HG03039 (cell line): ENCODE measurements at regions not wholly inside any gene's neighbourhood (a gene's known extent, or its start where the extent isn't known, plus 50 kb on each side); places are given as distances from the start of the nearest gene placed in this dataset.
"Not testable (repeated sequence)": the region's sequence is repeated elsewhere in the genome, so short reads cannot be mapped to it uniquely, and the experiment has no call there.

Experiments
- ATAC-seq: cut with Tn5 transposase; IDR thresholded peaks from one replicate; pipeline ENCODE4 v1.9.1; 2021; ENCODE audit warnings: mild to moderate bottlenecking, moderate library complexity; ENCODE audit not compliant: unreplicated experiment

- ATAC-seq, result no peak
These were observed 233.6 kb upstream of the SEMA3E start for GRCh38 chr7:83882551-83882950.

GRCh38 chr7:83879063-83879462 is 230.1 kb upstream of the SEMA3E start:
- ATAC-seq, result no peak

- ATAC-seq, result no peak
These were observed 229.7 kb upstream of the SEMA3E start for GRCh38 chr7:83878614-83879013.

GRCh38 chr7:83876593-83876992 is 227.7 kb upstream of the SEMA3E start:
- ATAC-seq, result no peak

- ATAC-seq, result no peak
These were observed 224.5 kb upstream of the SEMA3E start for GRCh38 chr7:83873459-83873858.

- ATAC-seq, result no peak
These were observed 223.6 kb upstream of the SEMA3E start for GRCh38 chr7:83872501-83872900.

GRCh38 chr7:83870515-83870914 is 221.6 kb upstream of the SEMA3E start:
- no peak for ATAC-seq

GRCh38 chr7:83866582-83866981 is 217.6 kb upstream of the SEMA3E start:
- ATAC-seq, result no peak

- ATAC-seq, result no peak
These were observed 215.6 kb upstream of the SEMA3E start for GRCh38 chr7:83864551-83864950.

- no peak for ATAC-seq
These were observed 215.0 kb upstream of the SEMA3E start for GRCh38 chr7:83863906-83864305.

- ATAC-seq, result no peak
These were observed 212.9 kb upstream of the SEMA3E start for GRCh38 chr7:83861876-83862275.

GRCh38 chr7:83859827-83860226 is 210.9 kb upstream of the SEMA3E start:
- ATAC-seq, result no peak

- no peak for ATAC-seq
These were observed 208.8 kb upstream of the SEMA3E start for GRCh38 chr7:83857691-83858090.

GRCh38 chr7:83856094-83856493 is 207.2 kb upstream of the SEMA3E start:
- ATAC-seq, result no peak

GRCh38 chr7:83852136-83852535 is 203.2 kb upstream of the SEMA3E start:
- no peak for ATAC-seq

GRCh38 chr7:83851551-83851950 is 202.6 kb upstream of the SEMA3E start:
- ATAC-seq, result no peak

GRCh38 chr7:83850941-83851340 is 202.0 kb upstream of the SEMA3E start:
- ATAC-seq, result no peak

GRCh38 chr7:83850125-83850524 is 201.2 kb upstream of the SEMA3E start:
- ATAC-seq, result no peak

- ATAC-seq, result no peak
These were observed 200.2 kb upstream of the SEMA3E start for GRCh38 chr7:83849131-83849530.

- no peak for ATAC-seq
These were observed 194.0 kb upstream of the SEMA3E start for GRCh38 chr7:83842894-83843293.

GRCh38 chr7:83837683-83838082 is 188.7 kb upstream of the SEMA3E start:
- ATAC-seq, result no peak

- ATAC-seq, result no peak
These were observed 187.1 kb upstream of the SEMA3E start for GRCh38 chr7:83836028-83836427.

- no peak for ATAC-seq
These were observed 186.5 kb upstream of the SEMA3E start for GRCh38 chr7:83835424-83835823.

GRCh38 chr7:83833721-83834120 is 184.8 kb upstream of the SEMA3E start:
- not testable (repeated sequence) for ATAC-seq
